Left ventricle myocardium inferior (tissue), 1 donor: ENCODE measurements at regions not wholly inside any gene's neighbourhood (a gene's known extent, or its start where the extent isn't known, plus 50 kb on each side); places are given as distances from the start of the nearest gene placed in this dataset.
"Not testable (repeated sequence)": the region's sequence is repeated elsewhere in the genome, so short reads cannot be mapped to it uniquely, and the experiment has no call there.

Source experiments
- DNase-seq: peaks from one replicate; pipeline ENCODE4 v3.0.0-alpha.2; 2020
- H3K27ac ChIP-seq: fragments of 200-600 bp; replicated peaks from 2 replicates; pipeline ENCODE4 v1.8.0; 2021
- H3K27me3 ChIP-seq: fragments of 200-600 bp; 2 replicates; pipeline ENCODE4 v1.8.0; 2021; ENCODE audit warnings: low read depth
- H3K36me3 ChIP-seq: fragments of 200-600 bp; 2 replicates; pipeline ENCODE4 v1.8.0; 2021
- H3K4me1 ChIP-seq: fragments of 200-600 bp; 2 replicates; pipeline ENCODE4 v1.8.0; 2021
- H3K4me3 ChIP-seq: fragments of 200-600 bp; 2 replicates; pipeline ENCODE4 v1.8.0; 2021; ENCODE audit warnings: mild to moderate bottlenecking, moderate library complexity
- H3K9me3 ChIP-seq: fragments of 200-600 bp; replicated peaks from 2 replicates; pipeline ENCODE4 v1.8.0; 2021
- intact Hi-C: fragments of 100-400 bp; cut with micrococcal nuclease; formaldehyde crosslinking; loops from one replicate; pipeline ENCODE4 v1.11.0; 2022
- TF ChIP-seq, protein P1 (sequence below): fragments of 200-600 bp; IDR thresholded peaks from 2 replicates; pipeline ENCODE4 v1.8.0; 2021; ENCODE audit warnings: antibody characterized with exemption, mild to moderate bottlenecking, borderline replicate concordance
- donor health status: DM: no; HTN: yes; CAD: no; lungs with severe emphysema.

DNA sequence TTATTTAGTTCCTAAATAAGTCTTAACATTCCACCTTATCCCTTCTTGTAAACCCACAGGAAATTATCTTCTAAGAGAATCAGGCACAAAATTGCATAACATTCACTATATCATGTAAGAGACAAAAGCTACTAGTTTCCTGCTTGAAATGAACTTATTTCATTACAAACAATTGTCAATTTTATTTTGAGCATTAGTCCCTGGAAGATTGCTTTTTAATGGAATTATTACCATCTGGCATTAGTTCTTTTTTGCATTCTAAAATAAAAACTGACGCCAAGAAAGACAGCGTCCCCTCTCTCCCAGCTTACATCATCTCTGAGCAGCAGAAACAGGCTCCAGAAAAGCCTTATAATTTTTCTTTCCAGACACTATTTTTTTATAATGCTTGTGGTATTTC lies 121.8 kb downstream of the NOC3L start:
- Histone ChIP-seq H3K36me3 (peaks cover 3% of the 10 kb centered on the region), H3K27ac (no peak overlapping the region), H3K9me3 (no peaks in the 10 kb centered on the region), H3K4me3 (no peak overlapping the region), H3K27me3 (no peaks in the 10 kb centered on the region), H3K4me1 (no peaks in the 10 kb centered on the region)
- TF ChIP-seq, protein P1, sequence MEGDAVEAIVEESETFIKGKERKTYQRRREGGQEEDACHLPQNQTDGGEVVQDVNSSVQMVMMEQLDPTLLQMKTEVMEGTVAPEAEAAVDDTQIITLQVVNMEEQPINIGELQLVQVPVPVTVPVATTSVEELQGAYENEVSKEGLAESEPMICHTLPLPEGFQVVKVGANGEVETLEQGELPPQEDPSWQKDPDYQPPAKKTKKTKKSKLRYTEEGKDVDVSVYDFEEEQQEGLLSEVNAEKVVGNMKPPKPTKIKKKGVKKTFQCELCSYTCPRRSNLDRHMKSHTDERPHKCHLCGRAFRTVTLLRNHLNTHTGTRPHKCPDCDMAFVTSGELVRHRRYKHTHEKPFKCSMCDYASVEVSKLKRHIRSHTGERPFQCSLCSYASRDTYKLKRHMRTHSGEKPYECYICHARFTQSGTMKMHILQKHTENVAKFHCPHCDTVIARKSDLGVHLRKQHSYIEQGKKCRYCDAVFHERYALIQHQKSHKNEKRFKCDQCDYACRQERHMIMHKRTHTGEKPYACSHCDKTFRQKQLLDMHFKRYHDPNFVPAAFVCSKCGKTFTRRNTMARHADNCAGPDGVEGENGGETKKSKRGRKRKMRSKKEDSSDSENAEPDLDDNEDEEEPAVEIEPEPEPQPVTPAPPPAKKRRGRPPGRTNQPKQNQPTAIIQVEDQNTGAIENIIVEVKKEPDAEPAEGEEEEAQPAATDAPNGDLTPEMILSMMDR, result no peak
- intact Hi-C loops, result no loop called here
- DNase-seq, result no peak

DNA sequence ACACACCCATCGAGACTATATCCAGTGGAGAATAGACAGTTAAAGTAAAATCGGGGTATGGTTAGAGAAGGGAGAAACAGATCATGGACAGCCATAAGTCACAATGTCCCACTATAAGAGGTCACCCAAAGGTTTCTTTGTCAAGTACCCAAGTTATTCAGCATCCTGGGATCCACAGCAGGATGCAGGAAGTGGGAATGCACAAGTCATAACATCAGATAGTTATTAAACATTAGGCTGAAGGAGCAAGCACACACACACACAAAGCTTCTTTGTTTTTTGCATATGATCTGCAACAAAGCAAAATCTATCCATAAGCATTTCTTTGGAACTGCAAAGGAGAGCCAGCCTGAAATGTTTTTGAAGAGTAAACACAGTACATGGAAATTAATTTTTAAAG lies 111.6 kb downstream of the NOC3L start:
- no peak overlapping the region for H3K27ac ChIP-seq
- TF ChIP-seq, protein P1, result no peak
- H3K4me1 ChIP-seq, result peaks cover 13% of the 10 kb centered on the region
- no peaks in the 10 kb centered on the region for H3K9me3 ChIP-seq
- peaks cover 29% of the 10 kb centered on the region for H3K36me3 ChIP-seq
- no peak for DNase-seq
- H3K4me3 ChIP-seq, result no peak overlapping the region
- intact Hi-C loops, result no loop called here
- H3K27me3 ChIP-seq, result no peaks in the 10 kb centered on the region

DNA sequence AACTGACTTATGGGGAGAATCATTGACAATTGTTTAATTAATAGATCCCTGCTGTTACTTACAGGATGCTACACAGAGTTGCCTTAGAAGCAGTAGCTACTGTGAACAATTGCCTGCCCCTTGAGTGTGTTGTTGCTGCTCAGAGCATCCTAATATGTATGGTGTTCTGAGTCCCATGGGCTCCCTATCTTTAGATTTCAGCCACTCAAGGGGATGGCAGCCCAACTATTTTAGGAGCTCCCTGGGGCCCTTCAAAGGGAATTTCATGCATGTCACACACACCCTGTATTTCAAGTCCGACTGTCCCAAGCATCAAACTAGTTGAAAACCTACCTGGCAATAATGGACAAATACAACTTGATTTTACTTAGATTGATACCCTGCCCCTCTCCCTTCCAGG lies 111.2 kb downstream of the NOC3L start:
- H3K4me3 ChIP-seq, result no peak overlapping the region
- no peak for DNase-seq
- peaks cover 13% of the 10 kb centered on the region for H3K4me1 ChIP-seq
- H3K36me3 ChIP-seq, result peaks cover 24% of the 10 kb centered on the region
- H3K9me3 ChIP-seq, result no peaks in the 10 kb centered on the region
- intact Hi-C loops, result no loop called here
- H3K27me3 ChIP-seq, result no peaks in the 10 kb centered on the region
- H3K27ac ChIP-seq, result no peak overlapping the region
- TF ChIP-seq, protein P1, result no peak

DNA sequence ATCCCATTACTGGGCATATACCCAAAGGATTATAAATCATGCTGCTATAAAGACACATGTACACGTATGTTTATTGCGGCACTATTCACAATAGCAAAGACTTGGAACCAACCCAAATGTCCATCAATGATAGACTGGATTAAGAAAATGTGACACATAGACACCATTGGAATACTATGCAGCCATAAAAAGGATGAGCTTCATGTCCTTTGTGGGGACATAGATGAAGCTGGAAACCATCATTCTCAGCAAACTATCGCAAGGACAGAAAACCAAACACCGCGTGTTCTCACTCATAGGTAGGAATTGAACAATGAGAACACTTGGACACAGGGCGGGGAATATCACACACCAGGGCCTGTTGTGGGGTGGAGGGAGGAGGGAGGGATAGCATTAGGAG lies 105.3 kb downstream of the NOC3L start:
- intact Hi-C loops, H3K27ac ChIP-seq, H3K9me3 ChIP-seq, H3K4me1 ChIP-seq, H3K4me3 ChIP-seq, H3K27me3 ChIP-seq, DNase-seq: not testable (repeated sequence)
- peaks cover 16% of the 10 kb centered on the region for H3K36me3 ChIP-seq

DNA sequence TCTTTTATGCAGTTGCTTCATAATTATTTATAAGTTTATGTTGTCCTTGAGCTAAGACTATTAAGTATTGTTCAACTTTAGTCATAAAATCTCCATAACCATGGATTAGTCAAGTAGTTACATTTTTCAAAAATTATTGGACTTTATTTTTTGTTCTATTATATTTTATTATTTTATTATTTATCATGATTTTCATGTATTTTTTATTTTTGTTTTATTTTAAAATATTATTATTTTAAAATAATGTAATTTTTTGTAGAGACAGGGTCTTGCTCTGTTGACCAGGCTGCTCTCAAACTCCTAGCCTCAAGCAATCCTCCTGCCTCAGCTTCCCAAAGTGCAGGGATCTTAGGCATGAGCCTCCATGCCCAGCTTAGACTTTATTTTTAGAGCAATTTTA lies 102.3 kb downstream of the NOC3L start:
- Histone ChIP-seq H3K27me3 (no peaks in the 10 kb centered on the region), H3K4me1 (no peaks in the 10 kb centered on the region), H3K4me3 (no peak overlapping the region), H3K9me3 (no peaks in the 10 kb centered on the region), H3K27ac (no peak overlapping the region), H3K36me3 (peaks cover 7% of the 10 kb centered on the region)
- intact Hi-C loops, result no loop called here
- TF ChIP-seq, protein P1, result no peak
- no peak for DNase-seq

DNA sequence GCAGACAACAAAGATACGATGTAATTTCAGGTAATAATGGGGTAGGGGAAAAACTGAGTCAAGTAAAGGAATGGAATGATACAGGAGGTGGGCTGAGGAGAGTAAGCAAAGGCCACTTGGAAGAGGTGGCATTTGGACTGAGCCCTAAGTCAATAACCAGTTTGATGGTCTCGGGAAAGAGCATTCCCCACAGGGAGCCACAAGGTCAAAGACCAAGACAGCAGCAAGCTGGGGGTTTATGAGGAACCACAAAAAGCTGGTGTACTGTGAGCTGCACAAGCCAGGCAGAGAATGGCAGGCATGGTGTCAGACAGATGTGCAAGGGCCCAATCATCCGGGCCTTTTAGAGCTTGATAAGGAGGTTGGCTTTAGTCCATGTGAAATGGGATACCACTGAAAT lies 98.7 kb downstream of the NOC3L start:
- H3K27me3 ChIP-seq, result no peaks in the 10 kb centered on the region
- DNase-seq, result no peak
- no peaks in the 10 kb centered on the region for H3K9me3 ChIP-seq
- TF ChIP-seq, protein P1, result no peak
- peaks cover 6% of the 10 kb centered on the region for H3K4me1 ChIP-seq
- no peak overlapping the region for H3K27ac ChIP-seq
- peaks cover 5% of the 10 kb centered on the region for H3K36me3 ChIP-seq
- intact Hi-C loops, result no loop called here
- H3K4me3 ChIP-seq, result no peak overlapping the region
